Spinal cord (tissue), 10 donors: ENCODE measurements at regions not wholly inside any gene's neighbourhood (a gene's known extent, or its start where the extent isn't known, plus 50 kb on each side); places are given as distances from the start of the nearest gene placed in this dataset. TPM values are rescaled to one million over a fixed set of nuclear protein-coding genes. Genes with fewer than 3 reads are reported as not detected.

Experiments used
- DNase-seq, 6 donors: peaks; one replicate each; pipeline versions ENCODE4 v3.0.0 to v3.0.0-alpha.2; 2013 to 2015; ENCODE audit warnings: low spot score in 6 of 6, low read depth in 4 of 6
- H3K27ac ChIP-seq: one replicate; pipeline ENCODE4 v1.5.1; 2013; ENCODE audit warnings: low read depth, low read length, control low read depth
- H3K27me3 ChIP-seq: one replicate; pipeline ENCODE4 v1.6.1; 2013; ENCODE audit warnings: low read length; ENCODE audit not compliant: control insufficient read depth, insufficient read depth
- H3K36me3 ChIP-seq: one replicate; pipeline ENCODE4 v1.6.1; 2013; ENCODE audit warnings: low read length; ENCODE audit not compliant: control insufficient read depth, insufficient read depth
- H3K4me1 ChIP-seq: one replicate; pipeline ENCODE4 v1.6.1; 2013; ENCODE audit warnings: low read length; ENCODE audit not compliant: control insufficient read depth, insufficient read depth
- H3K4me3 ChIP-seq: one replicate; pipeline ENCODE4 v1.5.1; 2013; ENCODE audit warnings: low read depth, low read length, control low read depth
- H3K9me3 ChIP-seq: one replicate; pipeline ENCODE4 v1.6.1; 2013; ENCODE audit warnings: low read length; ENCODE audit not compliant: control insufficient read depth, insufficient read depth
- WGBS: methylation state at CpG from one replicate; pipeline ENCODE4 v1.1.5; 2013; ENCODE audit warnings: missing lambda C conversion rate; ENCODE audit not compliant: insufficient coverage; 5-methylcytosine and 5-hydroxymethylcytosine counted together
- small RNA-seq: library from RNA; depleted of rRNA; stranded (forward); fragments of <200 nt; gene quantifications from one replicate; pipeline ENCODE3, GENCODE V24; 2014; ENCODE audit warnings: low replicate concordance
- donor health status: healthy.

DNA sequence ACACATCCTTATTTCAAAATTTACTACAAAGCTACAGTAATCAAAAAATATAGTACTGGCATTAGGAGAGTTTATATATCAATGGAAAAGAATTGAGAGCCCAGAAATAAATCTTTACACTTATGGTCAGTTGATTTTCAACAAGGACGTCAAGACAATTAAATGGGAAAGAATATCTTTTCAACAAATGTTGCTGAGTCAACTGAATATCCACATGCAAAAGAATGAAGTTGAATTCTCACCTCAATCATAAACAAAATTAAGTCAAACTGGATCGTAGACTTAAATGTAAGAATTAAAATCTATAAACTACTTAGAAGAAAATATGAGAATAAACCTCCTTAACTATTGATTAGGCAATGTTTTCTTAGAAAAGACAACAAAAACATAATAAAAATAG lies 61.5 kb upstream of the PRR16 start:
- peaks cover 4% of the 10 kb centered on the region for H3K9me3 ChIP-seq
- WGBS = no CpG with 5 or more reads among the region's 2 CpGs
- no peak for DNase-seq
- H3K4me3 ChIP-seq = no peak overlapping the region
- H3K27ac ChIP-seq = no peak overlapping the region
- no peaks in the 10 kb centered on the region for H3K27me3 ChIP-seq
- no peaks in the 10 kb centered on the region for H3K4me1 ChIP-seq
- H3K36me3 ChIP-seq = no peaks in the 10 kb centered on the region

DNA sequence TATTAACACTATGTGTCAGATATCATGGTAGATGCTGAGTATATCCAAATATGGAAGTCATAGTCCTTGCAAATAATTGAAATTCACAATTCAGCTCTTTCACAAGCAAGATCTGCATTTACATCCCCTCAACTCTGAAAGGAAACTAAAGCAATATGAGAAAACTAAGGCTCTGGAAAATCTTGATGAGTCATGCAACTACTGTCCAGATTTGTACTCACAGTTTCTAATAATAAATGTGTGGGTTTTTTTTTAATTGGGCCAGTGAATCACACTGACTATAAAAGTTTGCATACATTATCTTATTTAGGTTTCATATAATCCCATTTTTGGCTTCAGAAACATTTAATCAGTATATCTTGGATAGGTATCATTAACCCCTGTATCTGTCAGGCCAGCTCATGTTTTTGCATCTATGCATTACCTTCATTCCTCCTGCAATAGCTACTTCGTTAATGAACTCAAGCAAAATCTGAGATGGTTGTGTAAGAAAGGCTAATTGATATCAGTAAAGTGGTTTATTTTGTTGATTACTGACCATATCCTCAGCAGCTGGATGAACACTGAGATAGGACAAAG lies 58.7 kb upstream of the PRR16 start:
- WGBS = no CpG with 5 or more reads among the region's 1 CpG
- Histone ChIP-seq H3K27ac (no peak overlapping the region), H3K9me3 (peaks cover 4% of the 10 kb centered on the region), H3K27me3 (no peaks in the 10 kb centered on the region), H3K4me1 (no peaks in the 10 kb centered on the region), H3K4me3 (no peak overlapping the region), H3K36me3 (no peaks in the 10 kb centered on the region)
- DNase-seq = no peak

DNA sequence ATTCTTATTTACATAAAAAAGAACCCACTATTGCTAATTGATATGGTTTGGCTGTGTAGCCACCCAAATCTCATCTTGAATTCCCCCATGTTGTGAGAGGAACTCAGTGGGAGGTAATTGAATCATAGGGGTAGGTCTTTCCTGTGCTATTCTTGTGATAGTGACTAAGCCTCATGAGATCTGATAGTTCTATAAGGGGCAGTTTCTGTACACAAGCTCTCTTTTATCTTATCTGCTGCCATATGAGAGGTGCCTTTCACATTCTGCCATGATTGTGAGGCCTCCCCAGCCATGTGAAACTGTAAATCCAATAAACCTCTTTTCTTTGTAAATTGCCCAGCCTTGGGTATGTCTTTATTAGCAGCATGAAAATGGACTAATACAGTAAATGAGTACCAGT lies 58.2 kb upstream of the PRR16 start:
- H3K36me3 ChIP-seq = no peaks in the 10 kb centered on the region
- H3K4me1 ChIP-seq = no peaks in the 10 kb centered on the region
- no peaks in the 10 kb centered on the region for H3K27me3 ChIP-seq
- no peaks in the 10 kb centered on the region for H3K9me3 ChIP-seq
- no peak overlapping the region for H3K27ac ChIP-seq
- H3K4me3 ChIP-seq = no peak overlapping the region
- no peak for DNase-seq

DNA sequence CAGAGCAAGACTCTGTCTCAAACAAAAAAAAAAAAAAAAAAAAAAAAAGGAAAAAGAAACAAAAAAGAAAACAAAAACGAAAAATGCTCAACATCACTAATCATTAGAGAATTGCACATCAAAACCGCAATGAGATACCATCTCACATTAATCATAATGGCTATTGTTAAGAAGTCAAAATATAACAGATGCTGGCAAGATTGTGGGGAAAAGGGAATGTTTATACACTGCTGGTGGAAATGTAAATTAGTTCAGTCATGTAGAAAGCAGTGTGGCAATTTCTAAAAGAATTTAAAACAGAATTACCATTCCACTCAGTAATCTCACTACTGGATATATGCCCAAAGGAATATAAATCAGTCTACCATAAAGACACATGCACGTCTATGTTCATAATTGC lies 50.4 kb upstream of the PRR16 start:
- Histone ChIP-seq H3K9me3 (no peaks in the 10 kb centered on the region), H3K36me3 (no peaks in the 10 kb centered on the region), H3K27ac (no peak overlapping the region), H3K4me1 (no peaks in the 10 kb centered on the region), H3K27me3 (no peaks in the 10 kb centered on the region), H3K4me3 (no peak overlapping the region)
- DNase-seq = no peak
- WGBS = no CpG with 5 or more reads among the region's 3 CpGs

Small RNA genes lying in the stretch of these regions (small RNA-seq; reads per million reads assigned to genes)
- gene RNU6-718P = not detected
